GM19372 (cell line): ENCODE measurements at regions not wholly inside any gene's neighbourhood (a gene's known extent, or its start where the extent isn't known, plus 50 kb on each side); places are given as distances from the start of the nearest gene placed in this dataset.

Experiments
- ATAC-seq: cut with Tn5 transposase; IDR thresholded peaks from one replicate; pipeline ENCODE4 v1.9.1; 2021; ENCODE audit warnings: mild to moderate bottlenecking, low read depth, moderate library complexity; ENCODE audit not compliant: unreplicated experiment

GRCh38 chr7:16323313-16323712 lies 98.0 kb downstream of the CRPPA start:
- ATAC-seq: no peak

GRCh38 chr7:16320099-16320660 lies 101.2 kb downstream of the CRPPA start:
- no peak for ATAC-seq

GRCh38 chr7:16318989-16319915 lies 102.1 kb downstream of the CRPPA start:
- ATAC-seq: no peak

GRCh38 chr7:16318463-16318862 lies 102.9 kb downstream of the CRPPA start:
- no peak for ATAC-seq

GRCh38 chr7:16317406-16317805 lies 103.9 kb downstream of the CRPPA start:
- no peak for ATAC-seq

GRCh38 chr7:16315280-16315679 lies 106.1 kb downstream of the CRPPA start:
- no peak for ATAC-seq

GRCh38 chr7:16309129-16309528 lies 112.2 kb downstream of the CRPPA start:
- no peak for ATAC-seq

- ATAC-seq: no peak
Measured at GRCh38 chr7:16301291-16301690, 120.0 kb downstream of the CRPPA start.

GRCh38 chr7:16300361-16300895 lies 120.9 kb downstream of the CRPPA start:
- no peak for ATAC-seq

GRCh38 chr7:16299853-16300252 lies 121.5 kb downstream of the CRPPA start:
- no peak for ATAC-seq

GRCh38 chr7:16298221-16298620 lies 123.1 kb downstream of the CRPPA start:
- ATAC-seq: no peak

- ATAC-seq: no peak
Measured at GRCh38 chr7:16295558-16295957, 125.8 kb downstream of the CRPPA start.

GRCh38 chr7:16293669-16294425 lies 127.5 kb downstream of the CRPPA start:
- ATAC-seq: no peak

GRCh38 chr7:16284581-16284980 lies 136.8 kb downstream of the CRPPA start:
- ATAC-seq: no peak

GRCh38 chr7:16278167-16278787 lies 143.1 kb downstream of the CRPPA start:
- ATAC-seq: no peak

GRCh38 chr7:16271990-16272665 lies 149.2 kb downstream of the CRPPA start:
- no peak for ATAC-seq

GRCh38 chr7:16271355-16271915 lies 149.9 kb downstream of the CRPPA start:
- ATAC-seq: no peak

GRCh38 chr7:16270844-16271243 lies 150.5 kb downstream of the CRPPA start:
- no peak for ATAC-seq

GRCh38 chr7:16268821-16269768 lies 152.2 kb downstream of the CRPPA start:
- ATAC-seq: no peak
